ENCODE measurements at regions not wholly inside any gene's neighbourhood (a gene's known extent, or its start where the extent isn't known, plus 50 kb on each side); places are given as distances from the start of the nearest gene placed in this dataset.
"Not testable (repeated sequence)": the region's sequence is repeated elsewhere in the genome, so short reads cannot be mapped to it uniquely, and the experiment has no call there.

GRCh38 chr5:125668884-125669283 is 754.3 kb upstream of the GRAMD2B start:
- no peak for DNase-seq (ENCODE audit: low read depth in 4 of 4, low spot score in 2 of 4)

- DNase-seq (ENCODE audit: low read depth in 4 of 4, low spot score in 2 of 4) = no peak
Observed at GRCh38 chr5:125673359-125673950, 749.8 kb upstream of the GRAMD2B start.

GRCh38 chr5:125679522-125679921 is 743.7 kb upstream of the GRAMD2B start:
- DNase-seq (ENCODE audit: low read depth in 4 of 4, low spot score in 2 of 4) = no peak

GRCh38 chr5:125683669-125684068 is 739.5 kb upstream of the GRAMD2B start:
- DNase-seq (ENCODE audit: low read depth in 4 of 4, low spot score in 2 of 4) = no peak

GRCh38 chr5:125685771-125686170 is 737.4 kb upstream of the GRAMD2B start:
- DNase-seq (ENCODE audit: low read depth in 4 of 4, low spot score in 2 of 4) = no peak

GRCh38 chr5:125691738-125692530 is 731.3 kb upstream of the GRAMD2B start:
- DNase-seq (ENCODE audit: low read depth in 4 of 4, low spot score in 2 of 4) = not testable (repeated sequence)

GRCh38 chr5:125695996-125696655 is 727.1 kb upstream of the GRAMD2B start:
- DNase-seq (ENCODE audit: low read depth in 4 of 4, low spot score in 2 of 4) = no peak

GRCh38 chr5:125696762-125697161 is 726.4 kb upstream of the GRAMD2B start:
- no peak for DNase-seq (ENCODE audit: low read depth in 4 of 4, low spot score in 2 of 4)

- DNase-seq (ENCODE audit: low read depth in 4 of 4, low spot score in 2 of 4) = no peak
Observed at GRCh38 chr5:125698420-125698819, 724.8 kb upstream of the GRAMD2B start.

- no peak for DNase-seq (ENCODE audit: low read depth in 4 of 4, low spot score in 2 of 4)
Observed at GRCh38 chr5:125699860-125700259, 723.3 kb upstream of the GRAMD2B start.

GRCh38 chr5:125700380-125700861 is 722.8 kb upstream of the GRAMD2B start:
- peak in 3 of 4 donors; percentile 22 to 60 (median 45) for DNase-seq (ENCODE audit: low read depth in 4 of 4, low spot score in 2 of 4)

- DNase-seq (ENCODE audit: low read depth in 4 of 4, low spot score in 2 of 4) = no peak
Observed at GRCh38 chr5:125703616-125704015, 719.6 kb upstream of the GRAMD2B start.

GRCh38 chr5:125704888-125705287 is 718.3 kb upstream of the GRAMD2B start:
- no peak for DNase-seq (ENCODE audit: low read depth in 4 of 4, low spot score in 2 of 4)

- DNase-seq (ENCODE audit: low read depth in 4 of 4, low spot score in 2 of 4) = no peak
Observed at GRCh38 chr5:125708583-125708982, 714.6 kb upstream of the GRAMD2B start.

- DNase-seq (ENCODE audit: low read depth in 4 of 4, low spot score in 2 of 4) = no peak
Observed at GRCh38 chr5:125710745-125711144, 712.5 kb upstream of the GRAMD2B start.

GRCh38 chr5:125712397-125712796 is 710.8 kb upstream of the GRAMD2B start:
- DNase-seq (ENCODE audit: low read depth in 4 of 4, low spot score in 2 of 4) = no peak

GRCh38 chr5:125713109-125713805 is 710.0 kb upstream of the GRAMD2B start:
- no peak for DNase-seq (ENCODE audit: low read depth in 4 of 4, low spot score in 2 of 4)

GRCh38 chr5:125715216-125715615 is 708.0 kb upstream of the GRAMD2B start:
- DNase-seq (ENCODE audit: low read depth in 4 of 4, low spot score in 2 of 4) = no peak

GRCh38 chr5:125717209-125717608 is 706.0 kb upstream of the GRAMD2B start:
- DNase-seq (ENCODE audit: low read depth in 4 of 4, low spot score in 2 of 4) = no peak

- peak; percentile 24 to 49 (median 46) for DNase-seq (ENCODE audit: low read depth in 4 of 4, low spot score in 2 of 4)
Observed at GRCh38 chr5:125719681-125720347, 703.4 kb upstream of the GRAMD2B start.

- no peak for DNase-seq (ENCODE audit: low read depth in 4 of 4, low spot score in 2 of 4)
Observed at GRCh38 chr5:125720348-125720685, 702.9 kb upstream of the GRAMD2B start.
